Neutrophil (primary cell): ENCODE measurements at regions not wholly inside any gene's neighbourhood (a gene's known extent, or its start where the extent isn't known, plus 50 kb on each side); places are given as distances from the start of the nearest gene placed in this dataset.

ENCODE experiments used
- H3K27ac ChIP-seq: fragments of 200-600 bp; sonication (generic); 2 replicates; pipeline ENCODE4 v1.5.1; 2016; ENCODE audit warnings: mild to moderate bottlenecking, moderate library complexity
- H3K27me3 ChIP-seq: fragments of 200-600 bp; sonication (generic); 2 replicates; pipeline ENCODE4 v1.6.0; 2016; ENCODE audit warnings: mild to moderate bottlenecking
- H3K36me3 ChIP-seq: fragments of 200-600 bp; sonication (generic); 2 replicates; pipeline ENCODE4 v1.5.1; 2017
- H3K4me1 ChIP-seq, 2 experiments: fragments of 200-600 bp in 1 of 2; sonication (generic) in 1 of 2; 1 replicate in 1 of 2; 2 replicates in 1 of 2; pipeline versions ENCODE4 v1.5.1 to v1.6.1; 2013 to 2016; ENCODE audit warnings: low read depth in 1 of 2, low read length in 1 of 2, mild to moderate bottlenecking in 1 of 2, moderate library complexity in 1 of 2; ENCODE audit not compliant: control insufficient read depth in 1 of 2, insufficient read depth in 1 of 2
- H3K4me3 ChIP-seq, 2 experiments: fragments of 200-600 bp in 1 of 2; sonication (generic) in 1 of 2; 1 replicate in 1 of 2; 2 replicates in 1 of 2; pipeline ENCODE4 v1.5.1; 2013 to 2016; ENCODE audit warnings: low read depth in 1 of 2, low read length in 1 of 2, mild to moderate bottlenecking in 1 of 2, moderate library complexity in 1 of 2
- H3K9me3 ChIP-seq: fragments of 200-600 bp; sonication (generic); 2 replicates; pipeline ENCODE4 v1.5.1; 2016
- CTCF ChIP-seq: fragments of 200-600 bp; sonication (generic); IDR thresholded peaks from 2 replicates; pipeline ENCODE4 v1.5.1; 2016; ENCODE audit warnings: antibody characterized with exemption

GRCh38 chr1:95431235-95431634 lies 197.2 kb downstream of the RWDD3 start:
- no peak for TF ChIP-seq CTCF
- Histone ChIP-seq H3K36me3 (no peaks in the 10 kb centered on the region), H3K9me3 (no peaks in the 10 kb centered on the region)

GRCh38 chr1:95435611-95436010 lies 201.6 kb downstream of the RWDD3 start:
- H3K9me3 ChIP-seq, result no peaks in the 10 kb centered on the region
- no peak overlapping the region for H3K27ac ChIP-seq
- H3K27me3 ChIP-seq, result no peaks in the 10 kb centered on the region
- no peak for TF ChIP-seq CTCF
- H3K4me3 ChIP-seq, result no peak overlapping the region
- H3K4me1 ChIP-seq, result no peaks in the 10 kb centered on the region
- H3K36me3 ChIP-seq, result no peaks in the 10 kb centered on the region

More at GRCh38 chr1:95431235-95431634, 197.2 kb downstream of the RWDD3 start:
- H3K27me3 ChIP-seq, result no peaks in the 10 kb centered on the region
- no peaks in the 10 kb centered on the region for H3K4me1 ChIP-seq
- H3K27ac ChIP-seq, result no peak overlapping the region
- H3K4me3 ChIP-seq, result no peak overlapping the region

GRCh38 chr1:95437011-95437410 lies 203.0 kb downstream of the RWDD3 start:
- Histone ChIP-seq H3K36me3 (no peaks in the 10 kb centered on the region), H3K4me1 (no peaks in the 10 kb centered on the region), H3K27ac (no peak overlapping the region), H3K27me3 (no peaks in the 10 kb centered on the region), H3K4me3 (no peak overlapping the region), H3K9me3 (no peaks in the 10 kb centered on the region)
- TF ChIP-seq CTCF, result no peak

- Histone ChIP-seq H3K4me1 (no peaks in the 10 kb centered on the region), H3K4me3 (no peak overlapping the region), H3K9me3 (no peaks in the 10 kb centered on the region), H3K27ac (no peak overlapping the region), H3K27me3 (no peaks in the 10 kb centered on the region), H3K36me3 (no peaks in the 10 kb centered on the region)
- no peak for TF ChIP-seq CTCF
These were observed 203.8 kb downstream of the RWDD3 start for GRCh38 chr1:95437781-95438180.

GRCh38 chr1:95438218-95438948 lies 204.4 kb downstream of the RWDD3 start:
- Histone ChIP-seq H3K4me1 (no peaks in the 10 kb centered on the region), H3K9me3 (no peaks in the 10 kb centered on the region), H3K27ac (no peak overlapping the region), H3K36me3 (no peaks in the 10 kb centered on the region), H3K4me3 (no peak overlapping the region), H3K27me3 (no peaks in the 10 kb centered on the region)
- no peak for TF ChIP-seq CTCF
